GM18867 (cell line): ENCODE measurements at regions not wholly inside any gene's neighbourhood (a gene's known extent, or its start where the extent isn't known, plus 50 kb on each side); places are given as distances from the start of the nearest gene placed in this dataset.

Experiments used
- ATAC-seq: cut with Tn5 transposase; IDR thresholded peaks from one replicate; pipeline ENCODE4 v1.9.1; 2021; ENCODE audit warnings: mild to moderate bottlenecking, moderate library complexity; ENCODE audit not compliant: unreplicated experiment

DNA sequence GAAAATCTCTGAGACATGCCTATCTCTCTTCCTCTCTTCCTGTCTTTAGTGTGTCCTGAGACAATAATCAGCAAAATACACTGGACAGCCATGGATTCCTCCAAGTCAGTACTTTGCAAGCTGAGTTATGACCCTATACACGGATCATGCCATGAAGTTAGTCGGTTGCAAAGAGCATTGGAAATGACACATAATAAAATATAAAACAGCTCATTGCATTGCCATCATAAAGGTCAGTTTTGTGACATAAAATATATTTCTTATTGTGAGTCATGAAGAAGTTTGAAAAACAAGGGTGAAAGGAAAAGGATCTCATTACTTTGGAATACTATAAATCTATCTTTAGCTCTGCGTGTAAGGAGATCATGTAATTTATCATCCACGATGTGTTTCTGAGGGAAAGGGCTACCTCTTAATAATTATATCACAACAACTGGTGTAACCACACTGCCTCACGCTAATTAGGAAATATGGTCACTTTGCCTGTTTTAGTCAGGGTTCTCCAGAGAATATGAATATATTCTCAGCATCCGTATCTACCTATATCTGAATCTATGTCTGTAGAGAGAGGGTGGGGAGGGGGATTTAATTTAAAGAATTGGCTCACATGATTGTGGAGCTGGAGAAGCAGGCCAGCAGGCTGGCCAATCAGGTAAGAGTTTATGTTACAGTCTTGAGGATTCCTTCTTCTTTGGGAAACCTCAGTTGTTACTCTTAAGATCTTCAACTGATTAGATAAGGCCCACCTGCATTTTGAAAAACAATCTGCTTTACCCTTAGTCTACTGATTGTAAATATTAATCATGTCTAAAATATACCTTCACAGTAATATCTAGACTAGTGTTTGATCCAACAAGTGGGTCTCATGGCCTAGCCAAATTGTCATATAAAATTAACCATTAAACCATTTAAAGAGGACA, 198.8 kb downstream of the FAT3 start:
- ATAC-seq, result no peak

DNA sequence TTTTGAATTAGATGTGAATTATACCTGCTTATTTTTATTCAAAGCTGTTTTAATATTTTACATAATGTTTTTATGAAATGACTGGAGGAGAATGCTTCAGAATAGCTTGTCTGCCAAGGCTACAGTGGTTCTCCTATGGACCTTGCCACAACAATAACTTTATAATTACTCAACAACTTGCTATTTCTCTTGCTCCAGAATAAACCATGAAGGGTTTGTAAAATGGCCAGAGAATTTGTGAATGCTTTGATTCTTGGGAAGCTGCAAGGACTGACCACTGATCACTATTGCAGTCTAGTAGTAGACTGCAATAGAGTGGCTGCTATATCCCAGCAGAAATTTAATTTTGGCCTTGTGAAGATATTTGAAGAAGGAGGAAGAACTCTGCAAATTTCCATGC, 199.7 kb downstream of the FAT3 start:
- ATAC-seq, result no peak

DNA sequence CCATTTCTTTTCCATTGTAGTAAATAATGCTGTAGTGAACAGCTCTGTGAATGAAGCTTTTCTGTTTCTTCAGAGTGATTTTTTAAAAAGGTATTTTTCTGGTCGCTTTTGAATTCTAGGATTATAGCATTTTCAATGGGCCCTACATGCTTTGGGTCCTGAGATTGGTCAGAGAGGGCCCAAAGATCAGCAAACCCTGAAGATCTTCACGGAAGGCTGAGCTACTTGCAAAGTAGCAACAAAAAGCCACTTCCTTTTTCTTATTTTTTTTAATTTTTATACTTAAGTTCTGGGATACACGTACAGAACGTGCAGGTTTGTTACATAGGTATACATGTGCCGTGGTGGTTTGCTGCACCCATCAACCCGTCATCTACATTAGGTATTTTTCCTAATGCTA, 200.5 kb downstream of the FAT3 start:
- no peak for ATAC-seq

DNA sequence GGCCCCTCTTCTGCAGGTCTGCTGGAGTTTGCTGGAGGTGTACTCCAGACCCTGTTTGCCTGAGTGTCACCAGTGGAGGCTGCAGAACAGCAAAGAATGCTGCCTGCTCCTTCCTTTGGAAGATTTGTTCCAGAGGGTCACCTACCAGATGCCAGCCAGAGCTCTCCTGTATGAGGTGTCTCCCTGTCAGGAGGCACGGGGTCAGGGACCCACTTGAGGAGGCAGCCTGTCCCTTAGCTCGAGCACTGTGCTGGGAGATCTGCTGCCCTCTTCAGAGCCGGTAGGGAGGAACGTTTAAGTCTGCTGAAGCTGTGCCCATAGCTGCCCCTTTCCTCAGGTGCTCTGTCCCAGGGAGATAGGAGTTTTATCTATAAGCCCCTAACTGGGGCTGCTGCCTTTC, 207.9 kb downstream of the FAT3 start:
- ATAC-seq, result no peak

DNA sequence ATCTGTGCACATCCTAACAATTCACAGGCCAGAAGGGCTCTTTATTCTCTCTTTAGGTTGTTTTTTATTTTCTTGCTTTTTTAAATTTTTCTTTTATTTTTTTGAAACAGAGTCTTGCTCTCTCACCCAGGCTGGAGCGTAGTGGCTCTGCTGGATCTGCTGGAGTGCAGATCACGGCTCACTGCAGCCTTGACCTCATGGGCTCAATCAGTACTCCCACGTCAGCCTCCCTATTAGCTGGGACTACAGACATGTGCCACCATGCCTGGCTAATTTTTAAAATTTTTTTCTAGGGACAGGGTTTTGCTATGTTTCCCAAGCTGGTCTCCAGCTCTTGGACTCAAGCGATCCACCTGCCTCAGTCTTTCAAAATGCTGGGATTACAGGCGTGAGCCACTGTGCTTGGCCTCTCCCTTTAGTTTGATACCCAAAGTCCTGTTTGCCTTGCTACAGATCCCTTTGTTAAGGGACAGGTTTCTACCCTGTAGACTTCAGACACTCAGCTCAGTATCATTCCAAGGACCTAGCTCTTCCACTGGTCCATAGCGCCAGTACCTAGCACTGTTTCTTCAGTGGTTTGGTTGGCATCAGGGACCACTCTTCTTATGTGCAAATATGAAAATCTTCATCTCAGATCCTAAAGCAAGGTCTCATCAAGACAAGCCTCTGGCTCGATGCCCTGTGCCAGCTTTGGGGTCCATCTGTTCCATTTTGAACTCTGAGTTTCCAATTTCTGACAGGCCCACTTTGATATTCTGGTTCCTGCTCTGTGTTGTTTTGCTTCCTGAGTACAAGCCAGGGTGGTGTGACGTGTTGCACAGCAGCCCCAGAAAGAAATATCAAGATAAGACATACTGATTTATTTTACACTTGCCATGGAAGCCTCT, 211.7 kb downstream of the FAT3 start:
- ATAC-seq, result no peak

DNA sequence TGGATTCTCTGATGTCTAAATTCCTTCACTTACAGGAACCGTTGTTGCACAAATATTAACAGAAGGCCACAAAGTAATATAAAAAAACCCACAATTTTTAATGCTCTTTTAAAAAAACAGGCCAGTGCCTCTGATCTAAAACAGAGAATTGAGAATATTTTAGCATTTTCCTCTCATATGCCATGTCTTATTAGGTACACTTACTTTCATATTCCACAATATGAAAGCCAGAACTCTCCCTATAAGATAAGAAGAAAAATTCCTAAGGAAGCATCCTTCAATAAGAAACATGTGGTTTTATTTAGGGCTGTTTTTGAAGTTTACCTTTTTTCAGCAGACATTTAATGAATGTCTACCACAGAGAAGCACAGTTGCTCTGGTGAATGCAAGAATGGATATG, 214.5 kb downstream of the FAT3 start:
- ATAC-seq, result no peak

DNA sequence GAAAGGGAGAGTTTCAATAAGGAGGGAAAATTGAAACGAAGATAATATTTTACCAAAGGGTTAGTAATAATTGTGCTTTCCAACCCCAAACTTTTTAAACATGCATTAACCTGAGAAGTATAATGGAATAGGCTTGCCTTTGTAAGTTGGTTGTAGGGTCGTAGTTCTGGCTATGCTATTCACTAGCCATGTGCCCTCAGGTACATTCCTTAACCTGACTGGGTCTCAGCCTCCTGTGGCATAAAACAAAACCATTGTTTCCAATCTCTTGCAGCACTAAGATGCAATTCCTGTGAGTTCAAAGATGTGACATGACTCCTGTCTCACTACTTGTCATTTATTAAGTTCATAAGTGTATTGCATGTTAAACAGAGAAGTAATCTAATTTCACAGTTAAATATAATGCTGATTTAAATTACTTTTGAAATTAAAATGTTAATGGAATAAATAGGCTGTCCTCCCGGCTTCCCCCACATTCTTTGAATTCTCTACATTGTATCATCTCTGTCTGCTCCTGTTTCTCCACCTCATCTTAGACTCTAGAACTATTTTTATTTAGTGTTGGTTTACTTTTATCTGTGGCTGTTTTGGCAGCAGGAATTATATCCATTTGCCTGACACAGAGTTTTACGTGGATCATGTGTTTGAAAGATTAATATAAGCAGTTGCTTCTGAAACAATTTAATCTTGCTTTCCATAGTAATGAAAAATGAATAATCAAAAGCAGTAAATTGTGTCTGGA, 216.3 kb downstream of the FAT3 start:
- no peak for ATAC-seq

DNA sequence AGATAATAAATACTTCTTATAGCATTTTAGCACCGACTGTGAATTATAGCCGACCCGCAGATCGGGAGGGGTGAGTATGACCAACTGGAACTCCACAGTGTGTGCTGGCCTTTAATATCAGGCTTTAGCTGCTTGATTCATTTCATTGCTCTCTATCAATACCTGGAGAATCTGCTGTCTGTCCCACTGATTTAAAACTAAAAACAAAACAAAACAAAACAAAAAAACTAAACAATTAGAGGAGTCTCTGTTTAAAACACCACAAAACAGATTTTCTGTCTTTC, 216.8 kb downstream of the FAT3 start:
- no peak for ATAC-seq

DNA sequence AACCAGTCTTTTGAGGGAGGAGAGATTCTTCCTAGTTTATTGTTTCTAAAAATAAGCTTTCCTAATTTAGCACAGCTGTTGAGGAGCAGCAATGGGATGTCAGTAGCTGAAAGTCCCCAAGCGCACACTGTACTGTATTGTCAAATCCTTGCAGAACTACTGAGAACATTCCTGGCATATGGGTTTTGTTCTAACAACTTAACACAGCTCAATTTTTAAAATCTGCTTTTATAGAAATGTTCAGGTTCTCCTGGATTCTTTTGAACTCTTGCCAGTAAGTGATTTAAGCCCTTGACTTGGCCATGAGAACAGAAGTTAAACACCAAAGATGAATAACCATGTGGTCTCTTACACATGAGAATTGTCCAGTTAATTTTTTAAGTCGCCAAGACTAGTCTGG, 218.6 kb downstream of the FAT3 start:
- ATAC-seq, result no peak

DNA sequence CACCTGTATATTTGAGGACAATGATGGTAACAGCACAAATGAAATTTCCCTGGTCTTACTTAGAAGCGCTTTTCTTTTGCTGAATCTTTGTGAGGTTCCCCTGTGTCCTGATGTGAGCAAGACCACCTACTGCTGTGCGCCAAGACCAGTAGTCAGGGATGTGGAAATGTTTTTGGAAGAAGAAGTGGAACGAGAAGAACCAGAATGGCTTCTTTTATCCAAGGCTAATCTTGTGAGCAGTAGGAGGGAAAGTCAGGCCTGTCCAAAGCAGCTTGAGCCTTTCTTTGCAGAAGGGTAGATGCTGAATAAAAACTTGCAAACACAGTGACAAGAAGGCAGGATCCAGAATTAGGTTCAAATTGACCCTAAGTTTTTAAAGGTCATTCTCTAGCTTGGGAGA, 223.0 kb downstream of the FAT3 start:
- ATAC-seq, result no peak

DNA sequence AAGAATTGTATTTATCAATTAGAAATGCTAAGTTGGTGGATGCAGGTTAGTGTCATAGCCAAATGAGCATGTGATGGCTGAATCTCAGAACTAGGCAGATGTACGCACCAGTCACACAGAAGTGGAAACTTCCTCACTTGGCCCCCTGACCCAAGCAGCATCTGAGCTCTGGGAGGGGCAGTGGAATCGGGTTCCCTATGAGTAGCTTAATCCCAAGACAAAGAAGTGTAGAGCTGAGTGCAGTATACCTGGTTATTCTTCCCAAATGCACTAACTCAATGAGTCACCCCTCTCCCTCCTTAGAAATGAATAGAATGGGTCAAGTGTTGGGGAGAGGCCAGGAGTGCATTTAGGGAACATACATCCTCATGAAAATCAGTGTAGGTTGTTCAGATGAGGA, 224.6 kb downstream of the FAT3 start:
- ATAC-seq, result no peak

DNA sequence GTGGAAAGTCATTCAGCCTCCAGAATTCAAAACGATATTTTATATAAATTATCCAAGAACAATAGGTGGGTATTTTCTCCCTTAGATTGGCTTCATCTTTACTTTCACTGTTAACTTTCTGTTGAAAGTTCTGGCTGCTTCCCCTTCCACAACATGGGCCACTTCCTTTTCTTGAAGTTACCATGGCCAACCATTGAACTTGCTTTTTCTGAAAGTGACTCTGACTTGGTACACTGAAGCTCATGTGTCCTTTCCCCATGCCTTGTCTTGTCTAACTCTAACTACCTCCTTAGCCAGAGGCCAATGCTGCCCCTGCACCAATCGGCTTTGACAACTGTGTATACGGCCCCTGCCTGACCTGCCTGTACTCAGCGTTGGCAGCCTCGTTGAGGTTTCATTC, 225.2 kb downstream of the FAT3 start:
- ATAC-seq, result no peak

DNA sequence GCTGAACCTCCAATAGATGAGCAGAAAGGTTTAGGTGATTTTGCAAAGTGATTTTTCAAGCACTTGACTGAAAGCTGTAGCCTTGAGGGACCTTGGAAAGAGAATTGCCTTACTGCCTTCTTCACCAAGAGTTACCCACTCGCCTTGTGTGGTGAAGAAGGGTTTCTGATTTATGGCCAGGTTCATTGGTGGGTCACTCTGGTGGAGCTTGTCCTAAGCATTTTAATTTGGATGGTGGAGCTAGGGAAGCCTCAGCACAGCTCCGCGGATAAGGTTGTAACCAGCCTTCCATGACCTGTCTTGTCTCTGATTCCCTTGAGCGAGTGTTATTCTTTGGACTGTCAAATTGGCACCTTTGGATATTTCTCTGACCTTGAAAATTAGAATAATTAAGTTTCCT, 226.4 kb downstream of the FAT3 start:
- ATAC-seq, result no peak

DNA sequence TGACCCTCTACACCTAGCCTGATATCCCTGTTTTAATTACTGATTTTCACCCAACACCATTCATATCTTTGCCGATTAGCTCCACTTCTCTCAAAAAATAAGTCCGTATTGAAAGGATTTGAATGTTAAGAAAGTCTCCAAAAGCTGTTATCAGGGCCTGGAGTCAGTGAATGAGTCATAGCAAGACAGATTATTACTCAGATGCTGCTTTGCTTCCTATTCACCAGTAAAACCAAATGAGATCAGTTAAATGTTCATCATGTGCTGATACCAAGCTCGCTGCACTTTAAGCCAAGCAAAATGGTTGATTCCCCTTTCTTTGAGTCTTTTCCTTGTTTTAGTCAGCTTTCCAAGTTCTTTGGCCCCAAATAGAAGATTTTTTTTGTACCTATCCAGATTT, 228.4 kb downstream of the FAT3 start:
- ATAC-seq, result no peak

DNA sequence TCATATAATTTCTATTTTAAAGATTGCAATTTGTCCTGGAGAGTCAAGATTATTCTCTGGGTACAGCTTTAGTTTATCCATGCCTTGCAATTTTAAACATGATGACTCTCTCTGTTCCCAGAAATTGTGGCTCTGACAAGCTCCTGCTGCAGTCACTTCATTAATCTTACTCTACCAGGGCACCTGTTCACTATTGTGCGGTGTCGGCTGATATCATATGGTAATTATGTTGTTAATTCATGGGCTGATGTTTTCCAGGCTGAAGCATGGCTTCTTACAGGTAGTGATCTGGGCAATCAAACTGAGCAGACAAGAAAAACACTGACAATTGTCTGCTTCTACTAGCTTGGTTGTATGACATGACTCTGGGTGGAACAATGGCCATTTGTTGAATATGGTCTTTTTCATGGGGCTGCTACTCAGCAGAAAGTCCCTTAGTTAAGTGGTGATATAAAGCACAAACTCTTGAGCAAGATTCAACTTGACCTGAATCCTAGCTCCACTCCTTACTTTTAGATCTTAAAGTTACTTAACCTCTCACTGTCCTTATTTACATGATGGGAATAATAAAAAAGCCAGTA, 230.7 kb downstream of the FAT3 start:
- no peak for ATAC-seq

DNA sequence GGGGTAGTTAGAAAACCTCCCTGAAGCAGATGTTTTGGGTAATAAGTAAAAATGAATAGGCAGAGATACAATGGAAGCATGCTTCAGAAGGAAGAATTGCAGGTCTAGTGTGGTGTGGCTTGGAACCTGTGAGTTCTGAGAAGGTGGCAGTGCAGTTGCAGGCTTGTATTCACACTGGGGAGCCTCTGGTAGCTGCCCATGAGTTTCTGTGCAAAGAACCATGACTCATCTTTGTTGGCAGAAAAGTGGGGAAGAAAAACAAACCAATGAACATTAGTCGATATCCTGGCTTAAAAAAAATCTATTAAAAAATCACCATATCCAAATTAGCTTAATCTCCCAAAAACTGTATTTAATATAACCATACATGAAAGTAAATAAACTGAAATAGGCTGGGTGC, 232.6 kb downstream of the FAT3 start:
- no peak for ATAC-seq

DNA sequence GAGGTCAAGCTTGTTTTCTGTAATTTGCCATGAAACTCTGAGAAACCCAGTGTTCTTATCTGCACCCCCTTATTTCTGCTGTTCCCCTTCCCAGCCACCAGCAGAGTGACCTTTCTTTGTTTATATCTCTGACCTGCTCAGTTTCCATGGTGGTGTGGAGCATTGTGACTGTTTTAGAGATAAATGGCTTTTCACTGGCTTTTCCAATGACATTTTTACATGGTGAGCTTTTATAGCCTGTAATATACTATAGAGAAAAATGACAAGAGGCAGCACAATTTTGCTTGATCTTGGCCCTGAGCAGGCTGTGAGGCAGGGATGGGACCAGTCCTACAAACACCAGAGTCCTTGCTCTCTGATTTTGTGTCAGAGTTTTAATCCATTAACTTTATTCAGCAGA, 233.9 kb downstream of the FAT3 start:
- ATAC-seq, result no peak

DNA sequence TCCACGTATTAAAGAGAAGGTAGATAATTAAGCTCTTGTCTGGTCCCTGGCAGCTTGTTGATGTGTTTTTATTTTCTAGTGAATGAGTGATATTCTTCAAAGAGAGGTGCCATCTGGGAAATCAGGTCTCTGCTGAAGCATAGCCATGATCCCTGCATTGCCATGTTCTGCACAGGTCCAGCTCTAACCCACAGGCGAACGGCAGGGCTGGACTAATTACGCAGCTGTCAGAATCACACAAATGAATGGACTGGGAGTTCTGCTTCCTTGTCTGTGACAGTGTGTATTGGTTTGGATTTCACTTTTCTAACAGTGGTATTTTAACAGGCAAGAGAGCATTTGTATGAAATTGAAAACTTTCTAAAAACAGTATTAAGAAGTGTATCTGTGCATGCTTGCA, 235.6 kb downstream of the FAT3 start:
- no peak for ATAC-seq

DNA sequence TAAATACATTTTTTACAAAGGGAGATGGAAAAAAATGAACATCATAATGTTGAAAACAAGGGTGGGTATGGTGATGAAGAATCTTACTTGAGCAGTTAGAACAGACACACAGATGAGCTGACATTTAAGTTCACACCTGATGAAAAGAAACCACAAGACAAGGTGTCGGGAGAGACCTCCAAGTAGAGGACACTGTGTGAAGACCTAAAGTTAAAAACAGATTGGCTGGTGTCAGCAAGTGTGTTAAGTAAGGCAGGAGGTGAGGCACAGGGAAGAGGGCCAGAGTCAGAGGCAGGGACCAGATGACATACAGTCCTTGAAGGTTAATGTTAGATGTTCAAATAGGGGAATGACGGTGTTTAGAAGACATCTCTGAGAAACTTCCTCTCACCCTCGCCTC, 236.8 kb downstream of the FAT3 start:
- no peak for ATAC-seq

DNA sequence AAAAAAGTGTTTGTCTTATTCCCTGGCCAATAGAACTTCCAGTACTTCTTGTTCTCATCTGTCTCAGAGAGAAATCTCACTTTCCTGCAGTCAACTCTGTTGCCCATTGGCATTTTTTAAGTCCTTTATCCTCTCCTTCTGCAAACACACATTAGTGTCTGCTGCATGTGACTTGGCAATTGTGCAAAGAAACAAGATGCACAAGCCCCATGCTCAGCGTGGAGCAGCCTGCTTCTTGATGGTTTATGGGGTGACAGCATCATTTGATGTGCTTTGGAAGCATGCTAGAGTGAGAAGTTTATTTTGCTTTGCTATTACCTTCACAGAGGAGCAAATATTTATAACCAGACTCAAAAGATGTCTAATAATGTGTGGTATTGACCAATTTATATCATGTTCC, 238.2 kb downstream of the FAT3 start:
- ATAC-seq, result no peak

DNA sequence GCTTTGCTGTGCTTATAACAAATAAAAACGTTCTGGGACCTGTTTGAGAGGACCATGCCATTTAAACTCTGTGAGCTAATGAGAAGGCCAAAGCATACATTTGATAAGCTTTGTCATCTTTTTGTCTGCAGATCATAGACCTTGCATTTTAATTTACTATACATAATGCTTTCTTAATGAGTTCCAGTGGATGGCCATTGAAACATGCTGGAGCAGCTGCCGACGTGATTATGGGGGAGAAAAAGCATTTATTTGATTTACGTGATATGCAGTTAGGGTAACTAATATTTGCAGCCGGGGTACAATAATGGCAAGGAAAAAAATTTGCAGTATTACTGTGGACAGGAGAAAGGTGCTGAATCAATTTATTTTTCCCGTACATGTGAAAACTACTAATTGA, 240.2 kb downstream of the FAT3 start:
- no peak for ATAC-seq
